ENCODE measurements at regions not wholly inside any gene's neighbourhood (a gene's known extent, or its start where the extent isn't known, plus 50 kb on each side); places are given as distances from the start of the nearest gene placed in this dataset.

DNA sequence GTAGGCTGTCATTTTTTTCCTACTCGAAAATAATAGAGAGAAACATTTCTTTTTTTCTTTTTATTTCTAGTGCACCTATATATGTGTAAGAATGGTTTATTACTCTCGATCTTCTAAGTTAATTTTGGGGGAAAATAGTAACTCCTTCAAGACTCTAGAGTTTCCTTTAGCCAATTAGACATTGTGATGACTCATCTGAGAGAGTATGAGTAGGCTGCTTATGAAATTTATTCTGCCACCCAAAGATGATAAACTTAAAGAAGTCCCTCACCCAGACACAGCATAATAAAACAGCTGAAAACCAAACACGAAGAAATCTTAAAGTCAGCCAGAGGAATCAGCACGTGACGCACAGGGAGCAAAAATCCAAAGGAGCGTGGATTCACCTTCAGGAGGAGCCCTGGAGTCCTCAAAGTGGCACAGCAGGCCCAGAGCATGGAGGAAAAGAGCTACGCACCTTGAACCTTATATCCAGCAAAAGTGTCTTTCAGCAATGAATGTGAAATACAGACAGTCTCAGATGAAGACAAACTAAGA is 81.9 kb downstream of the ERMARD start:
- no peak for DNase-seq (ENCODE audit: low read depth in 2 of 2)

DNA sequence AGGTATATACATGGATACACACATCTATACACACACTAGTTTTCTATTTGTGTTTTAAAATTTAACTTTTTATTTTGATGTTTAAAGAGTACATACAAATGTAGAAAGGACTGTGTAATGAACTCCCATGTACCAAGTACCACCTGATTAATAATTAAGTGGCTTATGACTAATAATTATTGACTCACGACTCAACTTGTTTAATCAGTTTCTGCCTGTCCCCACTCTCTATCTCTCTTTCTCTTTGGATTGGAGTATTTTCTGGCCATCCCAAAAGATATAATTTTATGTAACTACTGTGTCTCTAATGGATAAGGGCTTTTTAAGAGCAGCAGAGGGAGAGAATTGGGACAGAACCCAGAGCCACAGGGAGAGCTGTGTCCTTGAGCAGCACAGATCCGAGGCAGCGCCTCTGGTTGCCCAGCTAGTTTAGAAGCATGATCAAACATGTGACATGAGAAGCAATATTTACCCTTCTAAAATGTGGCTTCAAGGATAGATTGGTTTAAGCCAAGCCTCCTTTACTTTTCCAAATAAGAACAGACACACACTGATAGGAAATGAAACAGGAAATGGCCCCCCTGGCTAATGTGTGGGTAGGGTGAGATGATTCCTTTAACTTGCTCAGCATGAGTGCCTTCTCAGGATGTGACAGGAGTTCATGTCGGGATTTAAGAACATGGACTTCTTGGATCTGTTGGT is 81.0 kb downstream of the ERMARD start:
- DNase-seq (ENCODE audit: low read depth in 2 of 2), result no peak

DNA sequence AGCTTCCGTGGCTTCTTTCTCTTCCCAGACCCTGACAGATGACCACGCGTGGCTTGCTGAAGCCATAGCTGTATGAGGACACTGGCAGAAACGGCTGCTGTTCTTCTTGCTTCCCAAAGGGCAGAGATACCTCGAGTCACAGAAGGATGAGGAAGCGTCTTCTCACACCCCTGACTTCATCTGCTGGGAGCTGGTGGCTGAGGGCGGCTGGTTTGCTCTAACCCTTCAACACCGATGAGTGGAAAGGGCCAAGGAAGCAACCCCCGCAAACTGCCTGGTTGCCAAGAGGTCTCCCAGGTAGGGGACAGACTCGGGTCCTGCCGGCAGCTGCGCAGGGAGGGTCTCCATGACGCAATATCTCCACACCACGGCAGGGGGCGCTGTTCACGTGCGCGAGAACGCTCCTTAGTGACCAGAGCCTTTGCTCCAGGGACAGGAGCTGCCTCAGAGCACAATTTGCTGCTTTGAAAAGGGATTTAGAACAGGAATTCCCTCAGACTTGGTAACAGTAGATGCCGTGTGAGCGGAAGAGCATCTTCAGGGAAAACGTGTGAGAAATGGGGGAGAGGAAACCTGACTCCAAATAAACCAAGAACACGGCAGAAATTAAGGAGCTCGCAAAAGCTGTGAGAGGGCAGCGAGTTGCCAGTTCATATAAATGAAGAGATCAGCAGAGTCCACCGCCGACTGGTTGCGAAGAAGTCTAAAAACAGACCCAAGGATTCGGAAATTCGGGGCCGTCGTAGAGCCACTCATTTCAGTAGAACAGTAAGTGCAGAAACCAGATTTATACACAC is 80.2 kb downstream of the ERMARD start:
- peak; percentile 24 to 45 for DNase-seq (ENCODE audit: low read depth in 2 of 2)

Measured in stimulated activated CD4-positive, alpha-beta T cell treated with anti-CD3 and anti-CD28 coated beads, Interleukin-1b, Interleukin-23, amount 100 ng/mL, for 1 hour (primary cell).